Tongue (tissue), 2 donors: ENCODE measurements at regions not wholly inside any gene's neighbourhood (a gene's known extent, or its start where the extent isn't known, plus 50 kb on each side); places are given as distances from the start of the nearest gene placed in this dataset. TPM values are rescaled to one million over a fixed set of nuclear protein-coding genes. Genes with fewer than 3 reads are reported as not detected.

ENCODE experiments used
- DNase-seq: peaks from one replicate; pipeline ENCODE4 v3.0.0-alpha.2; 2015
- small RNA-seq: library from RNA; depleted of rRNA; stranded (forward); fragments of <200 nt; gene quantifications from one replicate; pipeline ENCODE3, GENCODE V24; 2014; ENCODE audit warnings: low replicate concordance

- DNase-seq: no peak
Measured at GRCh38 chr9:116087246-116087645, 66.3 kb upstream of the PAPPA start.

GRCh38 chr9:116087751-116088194, 65.8 kb upstream of the PAPPA start:
- DNase-seq: no peak

DNA sequence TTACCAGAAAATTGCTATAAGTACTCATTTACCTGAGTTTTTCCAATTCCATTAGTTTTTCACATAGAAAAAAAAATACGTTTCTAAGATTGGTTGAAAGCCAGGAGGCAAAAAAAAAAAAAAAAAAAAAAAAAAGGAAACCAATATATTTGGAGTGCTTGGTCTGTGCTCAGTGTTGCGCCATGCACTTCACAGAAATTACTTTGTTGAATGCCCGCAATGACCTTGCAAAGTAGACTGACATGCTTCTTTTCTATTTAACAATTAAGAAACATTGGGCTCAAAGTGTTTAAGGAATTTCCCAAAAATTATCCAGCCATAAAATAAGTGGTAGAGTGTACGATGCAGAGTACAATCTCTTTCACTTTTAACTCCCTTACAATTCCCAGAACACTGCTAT, 65.2 kb upstream of the PAPPA start:
- no peak for DNase-seq

- DNase-seq: no peak
Measured at GRCh38 chr9:116090030-116090770, 63.4 kb upstream of the PAPPA start.

GRCh38 chr9:116094846-116095245, 58.7 kb upstream of the PAPPA start:
- DNase-seq: no peak

GRCh38 chr9:116095403-116095802, 58.2 kb upstream of the PAPPA start:
- no peak for DNase-seq

- no peak for DNase-seq
Measured at GRCh38 chr9:116096046-116096445, 57.5 kb upstream of the PAPPA start.

DNA sequence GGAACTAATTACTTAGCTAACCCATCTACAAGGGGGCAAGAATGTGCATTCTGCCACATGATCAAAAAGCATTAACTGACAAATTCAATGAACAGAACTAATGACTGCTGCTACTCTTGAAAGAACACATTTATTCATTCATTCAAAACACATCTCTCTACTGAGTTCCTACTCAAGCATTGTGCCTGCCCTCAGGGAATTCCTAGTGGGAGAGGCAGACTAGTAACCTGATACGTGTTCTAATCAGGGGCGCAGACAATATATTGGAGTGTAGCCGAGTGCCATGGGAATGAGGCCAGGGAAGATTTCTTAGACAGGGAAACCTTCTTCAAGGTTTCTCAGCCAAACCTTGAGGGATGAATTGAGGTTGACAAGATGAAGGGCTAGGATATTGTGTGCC, 56.7 kb upstream of the PAPPA start:
- DNase-seq: no peak

- no peak for DNase-seq
Measured at GRCh38 chr9:116098476-116098875, 55.1 kb upstream of the PAPPA start.

DNA sequence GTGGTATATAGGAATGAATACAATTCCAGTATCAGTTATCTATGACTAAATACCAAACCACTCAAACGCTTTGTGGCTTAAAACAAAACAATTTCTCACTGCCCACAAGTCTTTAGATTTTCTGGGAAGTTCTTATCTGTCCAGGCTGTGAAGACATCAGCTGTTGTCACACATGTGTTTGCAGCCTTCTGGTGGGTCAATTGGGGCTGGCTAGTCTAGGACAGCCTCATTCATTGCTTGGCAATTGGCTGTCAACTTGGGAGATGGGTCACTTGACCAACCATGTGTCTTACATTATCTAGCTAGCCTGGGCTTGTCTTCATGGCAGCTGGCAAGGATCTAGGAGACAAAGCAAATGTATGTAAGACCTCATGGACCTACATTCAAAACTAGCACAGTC, 53.8 kb upstream of the PAPPA start:
- DNase-seq: no peak

DNA sequence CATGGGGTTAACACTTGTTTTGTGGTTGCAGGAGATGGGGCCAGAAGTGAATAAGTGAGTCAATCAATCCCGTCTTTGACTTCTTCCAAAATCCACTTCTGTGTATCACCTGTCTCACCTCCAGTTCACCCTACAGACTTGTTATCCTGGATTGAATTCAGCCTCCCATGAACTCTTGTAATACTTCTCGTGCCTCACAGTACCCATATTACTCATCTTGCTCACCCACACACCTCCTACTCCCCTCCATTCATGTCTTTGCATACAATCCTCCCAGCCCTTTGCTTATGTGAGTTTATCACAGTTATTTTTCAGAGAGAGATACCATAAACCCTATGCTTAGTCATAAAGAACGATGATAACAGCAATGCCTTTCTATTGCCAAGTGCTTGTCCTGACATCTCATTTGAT, 52.9 kb upstream of the PAPPA start:
- no peak for DNase-seq

GRCh38 chr9:116101516-116101915, 52.1 kb upstream of the PAPPA start:
- DNase-seq: no peak

DNA sequence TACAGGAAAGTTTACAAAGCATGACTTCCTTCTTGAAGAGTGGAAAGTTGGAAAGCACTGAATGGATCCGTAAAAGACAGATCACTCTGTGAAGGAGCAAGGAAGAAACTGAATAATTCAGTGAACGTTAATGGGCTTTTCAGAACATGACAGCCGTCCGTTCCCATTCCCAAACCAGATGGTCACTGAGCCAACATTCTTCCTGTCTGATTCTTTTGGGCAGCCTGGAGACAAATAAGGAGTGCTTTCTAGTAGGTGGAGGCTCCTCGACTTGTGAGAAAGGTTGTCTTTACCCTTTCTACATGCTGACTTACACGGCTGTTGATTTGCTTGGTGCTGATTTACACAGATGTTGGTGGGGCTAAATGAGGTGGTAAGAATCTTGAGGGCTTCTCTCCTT, 51.0 kb upstream of the PAPPA start:
- DNase-seq: no peak

Small RNA genes in the stretch of these regions (small RNA-seq; reads per million reads assigned to genes)
- not detected for gene RF00004
